HepG2 (cell line): ENCODE measurements at regions not wholly inside any gene's neighbourhood (a gene's known extent, or its start where the extent isn't known, plus 50 kb on each side); places are given as distances from the start of the nearest gene placed in this dataset.

Experiments
- ATAC-seq: fragments of 200-7000 bp; cut with Tn5 transposase; 3 replicates; pipeline ENCODE4 v1.9.1; 2020; ENCODE audit warnings: mild to moderate bottlenecking, moderate library complexity
- BruUV-seq: library from RNA; stranded (reverse); fragments of 400-500 nt; replicated peaks from 2 replicates; lab custom pipeline; 2021; lab: Mats Ljungman, UMichigan
- CTCF ChIA-PET: fragments of 300-600 bp; formaldehyde crosslinking; extraction: SDS; loops from one replicate; lab custom pipeline; 2021; ENCODE audit warnings: low total read pairs, inconsistent platforms, low intra/inter-chr PET ratio; lab: Yijun Ruan, JAX
- POLR2A ChIA-PET: fragments of 350-600 bp; sonication (Branson Sonifier 250); formaldehyde crosslinking; loops from one replicate; lab custom pipeline; 2020; ENCODE audit warnings: antibody characterized with exemption, inconsistent platforms; lab: Yijun Ruan, JAX
- DNase-seq: peaks from one replicate; pipeline ENCODE4 v3.0.0-alpha.2; 2015; ENCODE audit warnings: low spot score
- FAIRE-seq: peaks from 3 replicates; lab custom pipeline; 2011; peaks lifted over from hg19 to GRCh38; lab: Jason Lieb, UNC
- H2AFZ ChIP-seq: one replicate; pipeline ENCODE4 v1.6.1; 2011; ENCODE audit warnings: low read length, inconsistent platforms
- H3K27ac ChIP-seq: fragments of 300-600 bp; 3 replicates; pipeline ENCODE4 v1.8.0; 2011; ENCODE audit warnings: mixed run types, mild to moderate bottlenecking, mixed read lengths, low read length, inconsistent platforms; ENCODE audit not compliant: insufficient read depth; ENCODE audit errors: extremely low read length
- H3K27me3 ChIP-seq, 2 experiments: fragments of 200-600 bp in 1 of 2; 2 replicates in 1 of 2; 3 replicates in 1 of 2; pipeline versions ENCODE4 v1.6.0 to v1.8.0; 2011; ENCODE audit warnings: low read length in 2 of 2, mild to moderate bottlenecking in 2 of 2, moderate library complexity in 2 of 2, inconsistent platforms in 1 of 2; ENCODE audit not compliant: insufficient read depth in 2 of 2, control insufficient read depth in 1 of 2
- H3K36me3 ChIP-seq, 2 experiments: fragments of 200-600 bp in 1 of 2; replicated peaks in 1 of 2; 2 replicates in 1 of 2; 3 replicates in 1 of 2; pipeline versions ENCODE4 v1.5.1 to v1.8.0; 2011; ENCODE audit warnings: low read length in 2 of 2, inconsistent platforms in 1 of 2; ENCODE audit not compliant: insufficient read depth in 2 of 2, control insufficient read depth in 1 of 2
- H3K4me1 ChIP-seq: 2 replicates; pipeline ENCODE4 v1.5.1; 2012; ENCODE audit warnings: low read length, inconsistent platforms; ENCODE audit not compliant: insufficient read depth
- H3K4me2 ChIP-seq: 2 replicates; pipeline ENCODE4 v1.6.0; 2011; ENCODE audit warnings: low read depth, low read length, inconsistent platforms
- H3K4me3 ChIP-seq, 3 experiments: fragments of 200-600 bp in 1 of 3; sonication (generic), shearing (Covaris generic) in 1 of 3; replicated peaks in 1 of 3; 2 replicates each; pipeline ENCODE4 v1.5.1; 2011 to 2016; ENCODE audit warnings: low read length in 3 of 3, inconsistent platforms in 2 of 3, low read depth in 2 of 3, mild to moderate bottlenecking in 2 of 3, control low read depth in 1 of 3, mixed read lengths in 1 of 3; ENCODE audit not compliant: insufficient read depth in 1 of 3
- H3K79me2 ChIP-seq: one replicate; pipeline ENCODE4 v1.6.1; 2011; ENCODE audit warnings: low read length, inconsistent platforms; ENCODE audit not compliant: insufficient read depth
- H3K9ac ChIP-seq: 2 replicates; pipeline ENCODE4 v1.6.0; 2011; ENCODE audit warnings: mild to moderate bottlenecking, low read depth, low read length, inconsistent platforms; ENCODE audit not compliant: insufficient read depth
- H3K9me3 ChIP-seq: 2 replicates; pipeline ENCODE4 v1.5.1; 2012; ENCODE audit warnings: mild to moderate bottlenecking, low read length
- H4K20me1 ChIP-seq: 2 replicates; pipeline ENCODE4 v1.6.0; 2011; ENCODE audit warnings: inconsistent platforms, mild to moderate bottlenecking, low read length, moderate library complexity; ENCODE audit not compliant: insufficient read depth
- FUBP1 ChIP-seq: sonication (generic); formaldehyde crosslinking; IDR thresholded peaks from 2 replicates; pipeline ENCODE4 v1.5.1; 2020; ENCODE audit warnings: missing genetic modification reagents, mild to moderate bottlenecking, borderline replicate concordance
- HBP1 ChIP-seq: IDR thresholded peaks from 2 replicates; pipeline ENCODE4 v1.6.1; 2016; ENCODE audit warnings: low read depth, control low read depth
- HNRNPLL ChIP-seq: fragments of 200-400 bp; formaldehyde crosslinking; IDR thresholded peaks from 2 replicates; pipeline ENCODE4 v1.6.1; 2017; ENCODE audit warnings: mild to moderate bottlenecking, low read depth, low read length; ENCODE audit not compliant: poor library complexity, severe bottlenecking
- KMT2A ChIP-seq: sonication (generic); formaldehyde crosslinking; IDR thresholded peaks from 2 replicates; pipeline ENCODE4 v1.4.0; 2020; ENCODE audit warnings: missing genetic modification reagents
- POLR2A ChIP-seq, 2 experiments: IDR thresholded peaks; 2 replicates each; pipeline ENCODE4 v1.6.1; 2011; ENCODE audit warnings: low read depth in 2 of 2, low read length in 2 of 2, mild to moderate bottlenecking in 1 of 2, moderate library complexity in 1 of 2; ENCODE audit not compliant: insufficient read depth in 1 of 2
- POLR2AphosphoS5 ChIP-seq: IDR thresholded peaks from 2 replicates; pipeline ENCODE4 v1.6.1; 2012; ENCODE audit warnings: low read depth, low read length
- REXO4 ChIP-seq: sonication (generic); formaldehyde crosslinking; IDR thresholded peaks from 2 replicates; pipeline ENCODE4 v1.8.0; 2022; ENCODE audit warnings: missing genetic modification reagents, mild to moderate bottlenecking, borderline replicate concordance
- SNAPC4 ChIP-seq: sonication (generic); formaldehyde crosslinking; IDR thresholded peaks from 2 replicates; pipeline ENCODE4 v1.4.0; 2020; ENCODE audit warnings: mild to moderate bottlenecking, missing genetic modification reagents
- ZNF124 ChIP-seq: sonication (generic); formaldehyde crosslinking; IDR thresholded peaks from 2 replicates; pipeline ENCODE4 v1.4.0; 2020; ENCODE audit warnings: missing genetic modification reagents
- ZNF18 ChIP-seq: sonication (generic); formaldehyde crosslinking; IDR thresholded peaks from 2 replicates; pipeline ENCODE4 v1.8.0; 2022; ENCODE audit warnings: mild to moderate bottlenecking, missing genetic modification reagents; ENCODE audit not compliant: insufficient replicate concordance
- ZNF558 ChIP-seq: sonication (generic); formaldehyde crosslinking; IDR thresholded peaks from 2 replicates; pipeline ENCODE4 v1.9.0; 2022; ENCODE audit warnings: mild to moderate bottlenecking, missing genetic modification reagents, borderline replicate concordance
- ZNF619 ChIP-seq: sonication (generic); formaldehyde crosslinking; IDR thresholded peaks from 2 replicates; pipeline ENCODE4 v1.4.0; 2020; ENCODE audit warnings: mild to moderate bottlenecking, missing genetic modification reagents
- ZNF83 ChIP-seq: sonication (generic); formaldehyde crosslinking; IDR thresholded peaks from 2 replicates; pipeline ENCODE4 v1.4.0; 2020; ENCODE audit warnings: missing genetic modification reagents, mild to moderate bottlenecking, borderline replicate concordance
- WGBS: methylation state at CpG from one replicate; pipeline ENCODE4 v1.1.6; 2017; ENCODE audit warnings: low lambda C conversion rate; 5-methylcytosine and 5-hydroxymethylcytosine counted together
- in situ Hi-C: cut with HindIII; loops from 2 replicates; pipeline ENCODE4 v1.10.0; 2017; ENCODE audit warnings: low pct_unique_long_range_greater_than_20kb; ENCODE audit not compliant: extremely low pct_ligation_motif_present
- intact Hi-C: fragments of 100-400 bp; cut with micrococcal nuclease; formaldehyde crosslinking; loops from one replicate; pipeline ENCODE4 v1.10.0; 2022; ENCODE audit not compliant: unreplicated experiment

- H3K9ac ChIP-seq: no peak overlapping the region
- H3K27me3 ChIP-seq: peaks cover 4 to 40% of the 10 kb centered on the region in 2 experiments
- WGBS: 9% methylated on average over 2 of the region's 6 CpGs
- H3K27ac ChIP-seq: no peak overlapping the region
- FAIRE-seq (no peak), DNase-seq (no peak), ATAC-seq (no peak)
- no peaks in the 10 kb centered on the region for H3K36me3 ChIP-seq
- CTCF ChIA-PET: no interaction called here
- no peaks in the 10 kb centered on the region for H3K9me3 ChIP-seq
- POLR2A ChIA-PET: no interaction called here
- in situ Hi-C loops: no loop called here
- TF ChIP-seq ZNF83 (CRISPR knock-in tag): no peak
- no peak for TF ChIP-seq REXO4 (CRISPR knock-in tag)
- TF ChIP-seq ZNF124 (CRISPR knock-in tag): no peak
- no peak for TF ChIP-seq POLR2AphosphoS5
- no peak for TF ChIP-seq SNAPC4 (CRISPR knock-in tag)
- no peak for TF ChIP-seq ZNF619 (CRISPR knock-in tag)
- no peak for TF ChIP-seq FUBP1 (CRISPR knock-in tag)
- TF ChIP-seq ZNF558 (CRISPR knock-in tag): no peak
- TF ChIP-seq ZNF18: no peak
- no peak for TF ChIP-seq HNRNPLL
- TF ChIP-seq HBP1 (CRISPR knock-in tag): no peak
- no peak for TF ChIP-seq KMT2A
- TF ChIP-seq POLR2A (IDR thresholded peaks at IDR 0.05; ENCODE audit: insufficient read depth in 1 of 2, low read depth in 2 of 2, low read length in 2 of 2): no peak
- H3K4me3 ChIP-seq: no peak overlapping the region
- no peaks in the 10 kb centered on the region for H4K20me1 ChIP-seq
- intact Hi-C loops: no loop called here
- no peak overlapping the region for H2AFZ ChIP-seq
- H3K4me2 ChIP-seq: no peak overlapping the region
- no peaks in the 10 kb centered on the region for H3K4me1 ChIP-seq
- no peaks in the 10 kb centered on the region for H3K79me2 ChIP-seq
- BruUV-seq: no TSS peak
These were observed 175.7 kb upstream of the NTM start for GRCh38 chr11:131194726-131195125.
